H1 (cell line): ENCODE measurements at regions not wholly inside any gene's neighbourhood (a gene's known extent, or its start where the extent isn't known, plus 50 kb on each side); places are given as distances from the start of the nearest gene placed in this dataset.

Experiments used
- CTCF ChIA-PET: fragments of 300-600 bp; sonication (Branson Sonifier 250); formaldehyde crosslinking; loops from one replicate; lab custom pipeline; 2021; ENCODE audit not compliant: partially characterized antibody; lab: Charles Lee
- POLR2A ChIA-PET: fragments of 300-600 bp; sonication (Branson Sonifier 250); formaldehyde crosslinking; loops from one replicate; lab custom pipeline; 2021; ENCODE audit warnings: inconsistent platforms; ENCODE audit not compliant: partially characterized antibody; lab: Charles Lee
- DNase-seq, 2 experiments: peaks; one replicate each; pipeline versions ENCODE4 v3.0.0 to v3.0.0-alpha.2; 2010 to 2022; ENCODE audit warnings: low spot score in 2 of 2, low read depth in 1 of 2, mixed read lengths in 1 of 2
- FAIRE-seq: peaks from 2 replicates; lab custom pipeline; 2011; peaks lifted over from hg19 to GRCh38; lab: Jason Lieb, UNC
- H2AFZ ChIP-seq: 2 replicates; pipeline ENCODE4 v1.8.1; 2012; ENCODE audit warnings: low read length, inconsistent platforms
- H2AK5ac ChIP-seq: 2 replicates; pipeline ENCODE4 v1.6.1; 2013; ENCODE audit warnings: low read depth, low read length
- H2BK120ac ChIP-seq: replicated peaks from 2 replicates; pipeline ENCODE3; 2013; ENCODE audit warnings: low read depth, low read length, inconsistent platforms
- H2BK12ac ChIP-seq: 2 replicates; pipeline ENCODE4 v1.6.1; 2013; ENCODE audit warnings: low read depth, low read length
- H2BK15ac ChIP-seq: 2 replicates; pipeline ENCODE4 v1.6.1; 2013; ENCODE audit warnings: low read length
- H2BK20ac ChIP-seq: 2 replicates; pipeline ENCODE4 v1.6.1; 2013; ENCODE audit warnings: low read length
- H2BK5ac ChIP-seq: 2 replicates; pipeline ENCODE4 v1.6.1; 2013; ENCODE audit warnings: low read depth, low read length
- H3K14ac ChIP-seq: 2 replicates; pipeline ENCODE4 v1.6.1; 2013; ENCODE audit warnings: inconsistent platforms; ENCODE audit not compliant: insufficient read length
- H3K18ac ChIP-seq: 2 replicates; pipeline ENCODE4 v1.6.1; 2013; ENCODE audit warnings: low read length; ENCODE audit errors: extremely low read depth
- H3K23ac ChIP-seq: 2 replicates; pipeline ENCODE4 v1.6.1; 2013; ENCODE audit warnings: inconsistent platforms; ENCODE audit not compliant: insufficient read length
- H3K23me2 ChIP-seq: 2 replicates; pipeline ENCODE4 v1.6.1; 2013; ENCODE audit warnings: low read depth, low read length
- H3K27ac ChIP-seq: 2 replicates; pipeline ENCODE4 v1.6.1; 2011; ENCODE audit warnings: low read depth, low read length, inconsistent platforms
- H3K27me3 ChIP-seq, 4 experiments: replicated peaks in 1 of 4; 1 replicate in 1 of 4; 2 replicates in 3 of 4; pipeline versions ENCODE4 v1.6.1 to v1.8.1; 2011 to 2013; ENCODE audit warnings: low read length in 3 of 4, mild to moderate bottlenecking in 3 of 4, inconsistent platforms in 2 of 4, mixed read lengths in 2 of 4, moderate library complexity in 1 of 4; ENCODE audit not compliant: control insufficient read depth in 3 of 4, insufficient read depth in 3 of 4; ENCODE audit errors: extremely low read depth in 1 of 4
- H3K36me3 ChIP-seq, 4 experiments: 2 replicates each; pipeline versions ENCODE4 v1.6.1 to v1.8.1; 2011 to 2013; ENCODE audit warnings: mild to moderate bottlenecking in 4 of 4, low read length in 3 of 4, moderate library complexity in 2 of 4, control low read depth in 1 of 4, inconsistent platforms in 1 of 4; ENCODE audit not compliant: insufficient read depth in 4 of 4, control insufficient read depth in 2 of 4
- H3K4ac ChIP-seq: replicated peaks from 2 replicates; pipeline ENCODE3; 2013; ENCODE audit warnings: low read length, low read depth, mixed read lengths, inconsistent platforms; ENCODE audit not compliant: insufficient read length
- H3K4me1 ChIP-seq, 4 experiments: replicated peaks in 1 of 4; 1 replicate in 1 of 4; 2 replicates in 3 of 4; pipeline versions ENCODE4 v1.6.1 to v1.8.1; 2011 to 2013; ENCODE audit warnings: low read length in 3 of 4, inconsistent platforms in 2 of 4, mixed read lengths in 1 of 4; ENCODE audit not compliant: insufficient read depth in 4 of 4, control insufficient read depth in 3 of 4
- H3K4me2 ChIP-seq, 2 experiments: 2 replicates each; pipeline versions ENCODE4 v1.6.1 to v1.8.1; 2011 to 2013; ENCODE audit warnings: low read depth in 2 of 2, low read length in 2 of 2, control low read depth in 1 of 2, inconsistent platforms in 1 of 2, mild to moderate bottlenecking in 1 of 2; ENCODE audit not compliant: insufficient read depth in 1 of 2
- H3K4me3 ChIP-seq, 4 experiments: fragments of 200-600, 300-600 bp in 1 of 4; sonication (generic), shearing (Covaris generic), sonication (Bioruptor Twin) in 1 of 4; 2 replicates each; pipeline versions ENCODE4 v1.5.1 to v1.8.1; 2011 to 2016; ENCODE audit warnings: low read length in 4 of 4, low read depth in 3 of 4, control low read depth in 2 of 4, inconsistent platforms in 2 of 4, mild to moderate bottlenecking in 2 of 4, mixed read lengths in 1 of 4, moderate library complexity in 1 of 4; ENCODE audit not compliant: insufficient read depth in 2 of 4; ENCODE audit errors: extremely low read depth in 1 of 4
- H3K56ac ChIP-seq: replicated peaks from 2 replicates; pipeline ENCODE3; 2013; ENCODE audit warnings: low read depth, mild to moderate bottlenecking, mixed read lengths, low read length, inconsistent platforms; ENCODE audit not compliant: insufficient read length
- H3K79me1 ChIP-seq: 2 replicates; pipeline ENCODE4 v1.6.1; 2013; ENCODE audit warnings: low read depth, low read length, control low read depth
- H3K79me2 ChIP-seq, 2 experiments: 2 replicates each; pipeline versions ENCODE4 v1.6.1 to v1.8.1; 2012 to 2013; ENCODE audit warnings: low read length in 2 of 2, mild to moderate bottlenecking in 2 of 2, inconsistent platforms in 1 of 2; ENCODE audit not compliant: insufficient read depth in 2 of 2, control insufficient read depth in 1 of 2
- H3K9ac ChIP-seq, 4 experiments: replicated peaks in 1 of 4; 1 replicate in 1 of 4; 2 replicates in 3 of 4; pipeline versions ENCODE4 v1.6.1 to v1.8.1; 2011 to 2013; ENCODE audit warnings: low read depth in 3 of 4, low read length in 3 of 4, control low read depth in 2 of 4, mild to moderate bottlenecking in 2 of 4, moderate library complexity in 2 of 4, inconsistent platforms in 1 of 4; ENCODE audit errors: extremely low read depth in 1 of 4
- H3K9me3 ChIP-seq, 2 experiments: 2 replicates each; pipeline versions ENCODE4 v1.6.1 to v1.8.1; 2012 to 2013; ENCODE audit warnings: mild to moderate bottlenecking in 2 of 2, moderate library complexity in 2 of 2, control low read depth in 1 of 2, inconsistent platforms in 1 of 2, low read depth in 1 of 2, low read length in 1 of 2, mixed read lengths in 1 of 2; ENCODE audit not compliant: insufficient read depth in 2 of 2
- H4K20me1 ChIP-seq, 2 experiments: replicated peaks in 1 of 2; 2 replicates each; pipeline versions ENCODE3 to v1.8.1; 2011 to 2013; ENCODE audit warnings: inconsistent platforms in 2 of 2, low read length in 2 of 2, mild to moderate bottlenecking in 1 of 2; ENCODE audit not compliant: insufficient read depth in 2 of 2, control insufficient read depth in 1 of 2
- H4K5ac ChIP-seq: 2 replicates; pipeline ENCODE4 v1.6.1; 2013; ENCODE audit warnings: low read length, low read depth, mixed read lengths, inconsistent platforms; ENCODE audit not compliant: insufficient read length
- H4K8ac ChIP-seq: 2 replicates; pipeline ENCODE4 v1.8.0; 2013; ENCODE audit warnings: mild to moderate bottlenecking, moderate library complexity, low read length, inconsistent platforms; ENCODE audit not compliant: insufficient read depth; ENCODE audit errors: extremely low read depth
- H4K91ac ChIP-seq: replicated peaks from 2 replicates; pipeline ENCODE3; 2013; ENCODE audit warnings: low read length, mixed read lengths, inconsistent platforms; ENCODE audit not compliant: insufficient read length
- BRCA1 ChIP-seq: IDR thresholded peaks from 2 replicates; pipeline ENCODE4 v1.6.1; 2012; ENCODE audit warnings: low read depth, low read length, improper control_type of control experiment
- CTCF ChIP-seq, 3 experiments: IDR thresholded peaks; 1 replicate in 2 of 3; 2 replicates in 1 of 3; pipeline versions ENCODE4 v1.5.1 to v1.6.1; 2011; ENCODE audit warnings: low read length in 3 of 3, mild to moderate bottlenecking in 3 of 3, inconsistent platforms in 2 of 3, low read depth in 1 of 3, moderate library complexity in 1 of 3; ENCODE audit not compliant: insufficient read depth in 1 of 3; ENCODE audit errors: control extremely low read depth in 1 of 3
- KDM4A ChIP-seq: IDR thresholded peaks from one replicate; pipeline ENCODE4 v1.7.1; 2012; ENCODE audit warnings: low read depth, mild to moderate bottlenecking, moderate library complexity, low read length, inconsistent platforms; ENCODE audit not compliant: severe bottlenecking
- RAD21 ChIP-seq, 2 experiments: IDR thresholded peaks in 1 of 2; conservative IDR thresholded peaks in 1 of 2; 2 replicates each; pipeline ENCODE4 v1.6.1; 2011; ENCODE audit warnings: low read depth in 2 of 2, low read length in 2 of 2, improper control_type of control experiment in 1 of 2, inconsistent platforms in 1 of 2, mild to moderate bottlenecking in 1 of 2, moderate library complexity in 1 of 2
- RFX5 ChIP-seq: IDR thresholded peaks from 2 replicates; pipeline ENCODE4 v1.6.1; 2011; ENCODE audit warnings: low read depth, low read length, improper control_type of control experiment, borderline replicate concordance
- SP4 ChIP-seq: IDR thresholded peaks from 2 replicates; pipeline ENCODE4 v1.6.1; 2012; ENCODE audit warnings: low read length, inconsistent platforms
- YY1 ChIP-seq: IDR thresholded peaks from 2 replicates; pipeline ENCODE4 v1.6.1; 2011; ENCODE audit warnings: low read depth, mild to moderate bottlenecking, low read length
- WGBS, 2 experiments: shearing (Covaris generic) in 1 of 2; methylation state at CpG; one replicate each; pipeline versions ENCODE4 v1.1.6 to v1.1.7; 2013 to 2015; ENCODE audit warnings: low lambda C conversion rate in 2 of 2, mixed read lengths in 2 of 2, inconsistent platforms in 1 of 2, low coverage in 1 of 2, missing lambda C conversion rate in 1 of 2; ENCODE audit not compliant: insufficient replicate concordance in 2 of 2, insufficient coverage in 1 of 2, insufficient read length in 1 of 2; ENCODE audit errors: extremely low coverage in 1 of 2, missing lambda C conversion rate in 1 of 2; 5-methylcytosine and 5-hydroxymethylcytosine counted together

GRCh38 chr6:3671382-3671781, 80.1 kb downstream of the PXDC1 start:
- no peak for FAIRE-seq
- no peak overlapping the region for H3K18ac ChIP-seq
- no peak overlapping the region for H3K14ac ChIP-seq
- H4K20me1 ChIP-seq, result no peaks in the 10 kb centered on the region
- H3K9me3 ChIP-seq, result peaks cover 0 to 6% of the 10 kb centered on the region in 2 experiments; a peak in 1 of 4 replicates
- no peak overlapping the region for H3K4me3 ChIP-seq
- no peak for TF ChIP-seq YY1
- TF ChIP-seq CTCF (IDR thresholded peaks at IDR 0.05; ENCODE audit: control extremely low read depth in 1 of 3, insufficient read depth in 1 of 3, low read depth in 1 of 3, low read length in 3 of 3), result no peak
- no peak for TF ChIP-seq SP4
- TF ChIP-seq RFX5, result no peak
- TF ChIP-seq KDM4A, result no peak
- no peak for TF ChIP-seq BRCA1
- TF ChIP-seq RAD21 (IDR thresholded peaks at IDR 0.05 in 1 of 2, conservative IDR thresholded peaks at IDR 0.05 in 1 of 2; ENCODE audit: low read depth in 2 of 2, low read length in 2 of 2), result no peak
- H3K56ac ChIP-seq, result no peak overlapping the region
- WGBS, 2 experiments, result 75% methylated on average over 1 of the region's 1 CpG; no CpG with 5 or more reads in 1 of the 2 experiments
- H2BK20ac ChIP-seq, result no peak overlapping the region
- H3K27ac ChIP-seq, result no peak overlapping the region
- H3K36me3 ChIP-seq, result no peaks in the 10 kb centered on the region
- no peak overlapping the region for H3K23ac ChIP-seq
- H2AFZ ChIP-seq, result no peak overlapping the region
- DNase-seq, result no peak
- no peak overlapping the region; the same call in 1 of the 2 replicates for H2BK5ac ChIP-seq
- H3K27me3 ChIP-seq, result no peaks in the 10 kb centered on the region
- no peak overlapping the region for H2BK120ac ChIP-seq
- ChIA-PET CTCF (interaction anchor here (1.0 kb wide), 1 partner anchor 60 kb away, joined by 3 read pairs; no protein-coding TSS in a partner anchor), POLR2A (no interaction called here)
- no peak overlapping the region for H3K4me2 ChIP-seq
- H3K79me1 ChIP-seq, result no peaks in the 10 kb centered on the region
- no peaks in the 10 kb centered on the region for H3K79me2 ChIP-seq
- no peak overlapping the region for H4K8ac ChIP-seq
- H3K4me1 ChIP-seq, result peaks cover 0 to 3% (median 0%) of the 10 kb centered on the region in 4 experiments; a peak in 1 of 7 replicates
- H3K4ac ChIP-seq, result no peak overlapping the region
- no peaks in the 10 kb centered on the region for H3K23me2 ChIP-seq
- H3K9ac ChIP-seq, result no peak overlapping the region
- no peak overlapping the region for H4K91ac ChIP-seq
- H4K5ac ChIP-seq, result no peak overlapping the region
- H2AK5ac ChIP-seq, result no peak overlapping the region
- H2BK15ac ChIP-seq, result no peak overlapping the region
- H2BK12ac ChIP-seq, result no peak overlapping the region
